Body of pancreas (tissue), 4 donors: ENCODE measurements at regions not wholly inside any gene's neighbourhood (a gene's known extent, or its start where the extent isn't known, plus 50 kb on each side); places are given as distances from the start of the nearest gene placed in this dataset.

Source experiments
- CTCF ChIP-seq, 7 experiments: fragments of 450-650 bp in 4 of 7; fragments of 200-600 bp in 3 of 7; sonication (generic) in 3 of 7; IDR thresholded peaks; one replicate each; pipeline ENCODE4 v1.5.1; 2016 to 2019; ENCODE audit warnings: antibody characterized with exemption in 7 of 7
- POLR2A ChIP-seq, 3 donors: fragments of 450-650 bp; IDR thresholded peaks; one replicate each; pipeline ENCODE4 v1.6.1; 2016; ENCODE audit warnings: antibody characterized with exemption in 3 of 3, mild to moderate bottlenecking in 2 of 3

GRCh38 chr14:26191671-26192070 is 406.2 kb downstream of the NOVA1 start:
- TF ChIP-seq CTCF (IDR thresholded peaks at IDR 0.05) (no peak), POLR2A (IDR thresholded peaks at IDR 0.05) (no peak)
